ENCODE measurements at regions not wholly inside any gene's neighbourhood (a gene's known extent, or its start where the extent isn't known, plus 50 kb on each side); places are given as distances from the start of the nearest gene placed in this dataset.
"Not testable (repeated sequence)": the region's sequence is repeated elsewhere in the genome, so short reads cannot be mapped to it uniquely, and the experiment has no call there.

DNA sequence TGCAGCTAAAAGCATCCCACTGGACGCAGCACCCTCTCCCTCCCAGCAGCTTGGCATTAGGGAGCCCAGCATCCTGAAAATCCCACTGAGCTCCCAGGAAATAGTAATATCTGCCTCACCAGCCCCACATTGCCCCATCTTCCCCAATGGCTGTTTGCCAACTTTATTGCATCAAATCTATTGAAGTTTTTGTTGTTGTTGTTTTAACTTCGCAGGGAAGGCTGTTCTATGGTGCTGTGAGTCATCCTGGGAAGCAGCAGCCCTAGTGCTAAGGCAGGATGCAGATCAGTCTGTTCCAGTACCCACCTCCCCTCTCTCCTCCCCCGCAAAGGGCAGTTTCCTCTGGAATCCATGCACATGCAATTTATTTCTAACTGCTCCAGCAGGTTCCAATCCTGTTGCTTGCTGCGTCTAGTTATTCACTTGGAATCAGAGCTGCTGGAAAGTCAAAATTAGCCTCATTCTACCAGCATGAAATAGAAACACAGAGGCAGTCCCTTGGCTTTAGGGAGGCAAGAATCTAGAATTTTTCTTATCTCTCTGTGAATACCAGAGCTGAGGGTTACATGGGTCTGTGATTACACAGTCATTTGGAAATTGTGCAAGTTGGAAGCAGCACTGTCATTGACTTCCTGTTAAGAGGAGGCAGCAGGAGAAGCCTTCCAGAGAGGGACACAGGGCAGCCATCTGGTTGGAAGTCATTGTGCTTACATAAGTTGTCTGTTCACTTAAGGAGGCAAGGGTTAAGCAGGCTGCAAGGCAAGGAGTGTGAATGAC, 115.9 kb upstream of the CACUL1 start:
- DNase-seq (ENCODE audit: extremely low read depth in 1 of 2, low read depth in 1 of 2) = no peak

DNA sequence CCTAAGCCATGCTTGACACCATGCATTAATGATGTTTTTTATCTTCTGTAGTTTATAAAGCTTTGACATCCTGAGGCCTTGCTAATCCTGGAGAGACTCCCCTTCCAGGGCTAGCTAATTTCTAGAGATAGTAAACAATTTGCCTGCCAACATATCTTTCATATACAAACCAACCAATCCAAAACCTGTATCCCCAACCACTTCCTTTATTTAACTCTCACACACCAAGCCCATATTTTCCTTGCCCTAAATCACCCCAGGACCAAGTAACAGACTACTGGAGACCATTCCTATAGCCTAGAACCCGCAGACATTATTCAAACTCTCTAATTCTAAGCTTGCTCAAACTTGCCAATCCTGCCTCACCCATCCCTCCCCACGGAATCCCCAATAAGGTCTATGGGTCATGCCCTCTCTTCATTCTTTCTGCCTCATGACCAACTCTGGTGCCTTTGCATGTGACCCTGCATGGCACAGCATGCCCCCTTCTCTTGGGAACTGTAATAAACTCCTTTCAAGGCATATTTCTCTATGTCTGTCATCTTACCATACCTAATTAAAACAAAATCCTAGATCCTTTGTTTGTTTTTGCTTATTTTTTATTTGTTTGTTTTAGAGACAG, 116.6 kb upstream of the CACUL1 start:
- no peak for DNase-seq (ENCODE audit: extremely low read depth in 1 of 2, low read depth in 1 of 2)

- DNase-seq (ENCODE audit: extremely low read depth in 1 of 2, low read depth in 1 of 2) = no peak
Observed at GRCh38 chr10:118873091-118873737, 118.4 kb upstream of the CACUL1 start.

- DNase-seq (ENCODE audit: extremely low read depth in 1 of 2, low read depth in 1 of 2) = no peak
Observed at GRCh38 chr10:118873738-118874105, 119.0 kb upstream of the CACUL1 start.

DNA sequence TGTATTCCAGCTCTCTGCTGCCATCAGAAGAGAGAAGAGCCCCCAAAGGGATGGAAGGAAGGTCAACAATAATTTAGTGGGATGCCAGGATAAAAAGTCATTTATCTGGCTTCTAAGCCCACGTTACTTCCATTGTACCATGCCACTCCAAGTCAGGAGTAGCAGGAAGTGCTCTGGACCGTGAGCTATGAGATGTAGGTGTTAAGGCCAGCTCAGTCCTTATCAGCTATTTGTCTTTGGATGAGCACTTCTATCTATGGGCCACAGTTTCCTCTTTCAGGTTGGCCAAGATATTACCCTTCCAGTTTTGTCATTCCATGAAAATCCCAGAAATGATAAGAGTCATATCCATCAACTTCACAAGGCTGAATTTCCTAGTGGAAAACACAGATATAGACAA, 119.4 kb upstream of the CACUL1 start:
- DNase-seq (ENCODE audit: extremely low read depth in 1 of 2, low read depth in 1 of 2) = no peak

GRCh38 chr10:118875087-118875486, 120.3 kb upstream of the CACUL1 start:
- no peak for DNase-seq (ENCODE audit: extremely low read depth in 1 of 2, low read depth in 1 of 2)

DNA sequence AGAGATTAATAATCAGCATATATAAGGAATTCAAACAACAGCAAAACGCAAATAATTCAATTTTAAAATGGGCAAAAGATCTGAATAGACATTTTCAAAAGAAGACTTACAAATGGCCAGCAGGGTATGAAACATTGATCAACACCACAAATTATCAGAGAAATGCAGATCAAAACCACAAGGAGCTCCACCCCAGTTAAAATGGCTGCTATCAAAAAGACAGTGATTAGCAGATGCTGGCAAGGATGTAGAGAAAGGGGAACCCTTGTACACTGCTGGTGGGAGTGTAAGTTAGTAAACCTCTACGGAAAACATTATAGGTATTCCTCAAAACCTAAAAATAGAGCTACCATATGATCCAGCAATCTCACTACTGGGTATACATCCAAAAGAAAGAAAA, 128.0 kb upstream of the CACUL1 start:
- no peak for DNase-seq (ENCODE audit: extremely low read depth in 1 of 2, low read depth in 1 of 2)

DNA sequence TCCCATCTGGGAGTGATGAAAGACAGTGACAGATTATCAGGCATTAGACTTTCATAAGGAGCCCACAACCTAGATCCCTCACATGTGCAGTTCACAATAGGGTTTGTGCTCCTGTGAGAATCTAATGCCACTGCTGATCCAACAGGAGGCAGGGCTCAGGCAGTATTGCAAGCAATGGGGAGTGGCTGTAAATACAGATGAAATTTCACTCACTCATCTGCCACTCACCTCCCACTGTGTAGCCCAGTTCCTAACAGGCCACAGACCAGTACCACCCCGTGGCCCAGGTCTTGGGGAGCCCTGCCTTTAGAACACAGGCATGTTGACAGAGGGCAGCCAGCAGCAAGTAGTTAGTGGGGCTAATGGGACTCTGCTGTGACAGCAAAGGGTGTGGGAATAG, 137.3 kb upstream of the NANOS1 start:
- DNase-seq (ENCODE audit: extremely low read depth in 1 of 2, low read depth in 1 of 2) = no peak

DNA sequence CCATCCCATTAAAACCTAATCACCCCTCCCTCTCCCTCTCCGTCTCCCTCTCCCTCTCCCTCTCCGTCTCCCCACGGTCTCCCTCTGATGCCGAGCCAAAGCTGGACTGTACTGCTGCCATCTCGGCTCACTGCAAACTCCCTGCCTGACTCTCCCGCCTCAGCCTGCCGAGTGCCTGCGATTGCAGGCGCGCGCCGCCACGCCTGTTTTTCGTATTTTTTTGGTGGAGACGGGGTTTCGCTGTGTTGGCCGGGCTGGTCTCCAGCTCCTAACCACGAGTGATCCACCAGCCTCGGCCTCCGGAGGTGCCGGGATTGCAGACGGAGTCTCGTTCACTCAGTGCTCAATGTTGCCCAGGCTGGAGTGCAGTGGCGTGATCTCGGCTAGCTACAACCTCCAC, 134.6 kb upstream of the NANOS1 start:
- DNase-seq (ENCODE audit: extremely low read depth in 1 of 2, low read depth in 1 of 2) = not testable (repeated sequence)

- no peak for DNase-seq (ENCODE audit: extremely low read depth in 1 of 2, low read depth in 1 of 2)
Observed at GRCh38 chr10:118900617-118901016, 128.9 kb upstream of the NANOS1 start.

DNA sequence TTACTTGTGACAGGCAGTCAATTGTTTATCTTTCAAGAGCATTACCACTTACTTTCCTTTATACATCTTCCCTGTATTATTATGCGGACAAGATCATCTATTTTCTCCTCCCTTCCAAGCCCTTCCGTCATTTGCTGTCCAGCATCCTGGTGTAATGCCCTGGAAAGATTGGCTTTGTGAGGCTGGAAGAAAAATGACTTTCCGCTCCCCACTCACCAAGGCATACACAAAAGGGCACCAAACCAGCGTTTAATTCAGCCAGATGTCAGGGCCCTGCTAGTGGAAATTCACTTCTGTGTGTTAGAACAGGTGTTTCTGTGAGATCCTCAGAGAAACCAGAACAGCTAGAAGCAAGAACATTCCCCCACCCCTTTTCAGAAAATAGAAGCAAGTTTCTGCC, 128.1 kb upstream of the NANOS1 start:
- no peak for DNase-seq (ENCODE audit: extremely low read depth in 1 of 2, low read depth in 1 of 2)

GRCh38 chr10:118901906-118902305, 127.6 kb upstream of the NANOS1 start:
- DNase-seq (ENCODE audit: extremely low read depth in 1 of 2, low read depth in 1 of 2) = no peak

DNA sequence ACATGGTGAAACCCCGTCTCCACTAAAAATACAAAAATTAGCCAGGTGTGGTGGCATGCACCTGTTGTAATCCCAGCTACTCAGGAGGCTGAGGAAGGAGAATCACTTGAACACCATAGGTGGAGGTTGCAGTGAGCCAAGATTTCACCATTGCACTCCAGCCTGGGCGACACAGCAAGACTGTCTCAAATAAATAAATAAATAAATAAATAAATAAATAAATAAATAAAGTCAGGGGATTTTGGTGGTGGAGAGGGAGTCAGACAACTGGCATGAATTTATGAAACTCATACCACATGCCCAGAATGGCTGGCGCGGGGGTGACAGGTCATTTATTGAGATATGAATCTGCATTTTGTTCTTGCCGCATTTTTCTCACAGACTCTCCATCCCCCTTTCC, 126.9 kb upstream of the NANOS1 start:
- not testable (repeated sequence) for DNase-seq (ENCODE audit: extremely low read depth in 1 of 2, low read depth in 1 of 2)

DNA sequence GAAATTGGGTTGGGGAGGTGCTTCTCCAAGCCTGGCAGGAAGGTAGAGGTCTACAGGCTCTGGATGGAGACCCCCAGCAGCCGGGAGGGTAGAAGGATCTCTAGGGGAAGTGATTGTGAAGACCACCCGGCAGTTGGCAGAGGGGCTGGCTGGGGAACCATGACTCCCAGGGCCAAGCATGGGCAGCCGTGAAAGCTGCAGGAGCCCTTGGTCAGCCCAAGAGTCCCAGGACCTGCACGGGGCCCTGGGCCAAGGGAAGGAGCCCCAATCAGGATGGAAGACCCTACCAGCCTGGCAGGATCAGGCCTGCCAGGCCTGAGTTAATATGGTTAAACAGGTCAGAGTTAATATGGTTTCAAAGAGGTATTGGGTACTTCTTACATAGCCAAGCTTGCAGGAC, 126.3 kb upstream of the NANOS1 start:
- DNase-seq (ENCODE audit: extremely low read depth in 1 of 2, low read depth in 1 of 2) = no peak

GRCh38 chr10:118903691-118904090, 125.8 kb upstream of the NANOS1 start:
- DNase-seq (ENCODE audit: extremely low read depth in 1 of 2, low read depth in 1 of 2) = no peak

DNA sequence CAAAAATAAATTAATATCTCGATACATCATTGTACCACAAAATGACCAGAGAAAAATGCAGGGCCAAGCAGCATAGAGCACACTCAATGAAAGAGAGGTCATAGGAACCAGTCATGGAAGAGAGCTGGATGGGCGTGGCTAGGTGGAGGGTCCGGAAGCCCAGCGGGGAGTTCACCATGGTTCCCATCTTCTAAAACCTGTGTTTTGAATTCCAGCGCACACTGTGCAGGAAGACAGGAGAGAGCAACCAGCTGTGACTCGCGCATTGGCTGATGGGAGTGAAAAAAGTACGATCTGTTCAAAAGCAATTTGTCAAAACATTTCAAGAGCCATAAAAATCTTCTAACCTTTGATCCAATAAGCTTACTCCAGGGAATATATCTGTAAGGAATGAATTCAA, 125.2 kb upstream of the NANOS1 start:
- DNase-seq (ENCODE audit: extremely low read depth in 1 of 2, low read depth in 1 of 2) = no peak

- DNase-seq (ENCODE audit: extremely low read depth in 1 of 2, low read depth in 1 of 2) = no peak
Observed at GRCh38 chr10:118907051-118907450, 122.5 kb upstream of the NANOS1 start.

- DNase-seq (ENCODE audit: extremely low read depth in 1 of 2, low read depth in 1 of 2) = no peak
Observed at GRCh38 chr10:118908557-118909256, 120.8 kb upstream of the NANOS1 start.

DNA sequence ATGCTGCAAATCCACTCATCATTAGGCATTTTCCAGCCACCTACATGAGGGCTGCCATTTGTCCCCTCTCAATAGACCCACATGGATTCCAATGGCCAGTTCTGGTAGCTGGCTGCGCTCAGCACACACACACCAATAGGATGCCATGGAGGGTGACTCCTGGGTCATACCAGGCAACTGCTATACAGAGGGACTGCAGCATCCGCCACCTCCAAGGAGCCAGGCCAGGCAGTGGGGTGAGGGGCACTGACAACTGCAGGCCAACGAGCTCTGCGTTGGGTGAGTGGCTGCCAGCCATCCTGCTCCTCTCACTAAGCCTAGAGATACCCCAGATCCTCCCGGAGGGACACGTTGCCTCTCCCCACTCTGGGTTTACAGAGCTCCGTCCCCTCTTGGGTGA, 118.8 kb upstream of the NANOS1 start:
- DNase-seq (ENCODE audit: extremely low read depth in 1 of 2, low read depth in 1 of 2) = no peak

DNA sequence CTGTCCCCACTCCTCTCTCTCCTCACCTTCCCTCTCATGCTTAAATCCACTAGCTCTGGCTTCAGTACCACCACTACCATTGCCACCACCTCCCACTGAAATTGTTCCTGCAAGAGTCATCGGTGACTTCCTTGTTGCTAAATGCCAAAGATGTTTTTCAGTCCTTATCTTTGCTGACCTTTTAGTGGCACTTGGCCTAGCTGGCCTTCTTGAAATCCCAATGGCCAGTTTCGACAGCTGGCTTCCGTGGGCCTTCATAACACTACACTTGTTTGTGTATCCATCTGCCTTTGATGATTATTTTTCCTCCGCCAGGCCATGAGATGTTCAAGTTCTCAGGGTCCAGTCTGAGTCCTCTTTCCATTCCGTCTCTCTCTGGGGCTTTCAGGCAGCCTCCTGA, 118.2 kb upstream of the NANOS1 start:
- no peak for DNase-seq (ENCODE audit: extremely low read depth in 1 of 2, low read depth in 1 of 2)

DNA sequence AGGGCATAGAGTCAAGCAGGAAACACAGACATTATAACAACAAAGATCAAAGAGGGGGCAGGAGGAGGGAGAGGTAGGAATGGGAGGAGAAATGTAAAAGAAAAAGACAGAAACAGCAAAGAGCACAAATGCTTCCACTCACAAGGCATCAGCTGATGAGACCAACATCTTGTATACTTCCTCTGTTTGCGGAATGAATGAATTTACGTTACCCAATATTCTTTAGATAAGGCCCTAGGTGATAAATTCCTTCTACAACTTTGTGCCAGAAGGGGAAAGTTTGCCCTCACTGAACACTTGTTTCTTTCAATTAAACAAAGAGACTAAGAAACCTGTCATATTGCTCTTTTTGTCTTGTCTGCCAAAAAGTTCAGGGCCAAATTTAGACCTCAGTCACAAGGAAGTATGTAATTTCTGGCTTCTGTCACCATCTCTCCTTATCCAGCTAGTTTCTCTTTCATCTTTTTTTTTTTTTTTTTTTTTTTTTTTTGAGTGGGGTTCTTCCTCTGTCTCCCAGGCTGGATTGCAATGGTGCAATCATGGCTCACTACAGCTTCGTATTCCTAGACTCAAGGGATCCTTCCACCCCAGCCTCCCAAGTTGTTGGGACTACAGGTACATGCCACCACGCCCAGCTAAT, 116.4 kb upstream of the NANOS1 start:
- no peak for DNase-seq (ENCODE audit: extremely low read depth in 1 of 2, low read depth in 1 of 2)

Data from stimulated activated CD8-positive, alpha-beta memory T cell treated with anti-CD3 and anti-CD28 coated beads, Interleukin-7, amount 100 ng/mL, for 48 hours (primary cell).